ENCODE measurements at regions not wholly inside any gene's neighbourhood (a gene's known extent, or its start where the extent isn't known, plus 50 kb on each side); places are given as distances from the start of the nearest gene placed in this dataset.

DNA sequence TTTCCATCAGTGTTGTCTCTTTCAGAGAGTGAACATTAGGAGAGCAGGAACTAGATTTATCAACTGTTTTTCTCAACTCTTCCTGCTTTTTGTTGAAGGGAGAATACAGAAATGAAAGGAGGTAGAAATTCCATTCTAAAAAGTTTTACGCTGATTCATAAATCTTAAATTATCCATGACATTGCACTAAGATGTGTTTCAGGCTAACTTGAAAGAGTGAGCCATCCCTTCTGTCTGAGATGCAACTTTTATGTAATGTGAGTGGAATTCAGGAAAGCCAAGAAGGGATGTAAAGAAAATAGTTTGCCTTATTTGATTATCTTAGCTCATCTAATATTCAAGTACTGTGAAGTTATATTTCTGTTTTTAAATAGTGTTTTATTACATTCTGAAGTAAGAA lies 349.5 kb upstream of the RGS6 start:
- Mint-ChIP-seq H3K9me3 (no peaks in the 10 kb centered on the region), H3K27me3 (ENCODE audit: low read depth) (no peaks in the 10 kb centered on the region), H3K36me3 (ENCODE audit: low read depth) (no peaks in the 10 kb centered on the region), H3K4me3 (no peak overlapping the region), H3K27ac (peak overlapping the region; percentile 72 to 90 (median 87)), H3K4me1 (peaks cover 41% of the 10 kb centered on the region)
- no peak for TF ChIP-seq CTCF (IDR thresholded peaks at IDR 0.05; ENCODE audit: unreplicated experiment in 3 of 3)

DNA sequence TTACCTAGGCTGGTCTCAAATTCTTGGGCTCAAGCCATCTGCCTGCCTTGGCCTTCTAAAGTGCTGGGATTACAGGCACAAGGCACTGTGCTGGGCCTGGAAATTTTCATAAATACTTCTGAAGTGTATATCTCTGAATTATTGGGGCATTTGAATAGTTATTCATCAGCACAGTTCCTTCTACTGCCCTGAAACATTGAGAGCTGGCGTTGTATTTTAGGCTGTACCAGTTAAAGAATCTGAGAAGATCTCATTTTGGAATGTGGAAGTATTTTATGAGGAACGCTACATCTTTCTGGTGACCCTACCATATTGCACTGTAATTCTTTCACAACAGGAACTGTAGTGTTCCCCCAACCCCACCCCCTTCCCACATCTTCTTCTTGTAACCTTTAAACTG lies 349.0 kb upstream of the RGS6 start:
- Mint-ChIP-seq H3K36me3 (ENCODE audit: low read depth) (peaks cover 3% of the 10 kb centered on the region), H3K4me3 (no peak overlapping the region), H3K9me3 (no peaks in the 10 kb centered on the region), H3K27ac (peak overlapping the region; percentile 26 to 90 (median 50)), H3K4me1 (peaks cover 41% of the 10 kb centered on the region), H3K27me3 (ENCODE audit: low read depth) (no peaks in the 10 kb centered on the region)
- TF ChIP-seq CTCF (IDR thresholded peaks at IDR 0.05; ENCODE audit: unreplicated experiment in 3 of 3) = no peak

GRCh38 chr14:71583705-71584104 lies 348.5 kb upstream of the RGS6 start:
- Mint-ChIP-seq H3K27me3 (ENCODE audit: low read depth) (no peaks in the 10 kb centered on the region), H3K9me3 (no peaks in the 10 kb centered on the region)
- no peak for TF ChIP-seq CTCF (IDR thresholded peaks at IDR 0.05; ENCODE audit: unreplicated experiment in 3 of 3)

GRCh38 chr14:71585361-71585760 lies 346.9 kb upstream of the RGS6 start:
- Mint-ChIP-seq H3K4me3 (peak overlapping the region in 2 of 3 experiments; percentile 5 to 66), H3K36me3 (ENCODE audit: low read depth) (peaks cover 15% of the 10 kb centered on the region), H3K27me3 (ENCODE audit: low read depth) (no peaks in the 10 kb centered on the region), H3K4me1 (peaks cover 37% of the 10 kb centered on the region), H3K9me3 (no peaks in the 10 kb centered on the region), H3K27ac (peak overlapping the region in 1 of 3 experiments; percentile 85)
- no peak for TF ChIP-seq CTCF (IDR thresholded peaks at IDR 0.05; ENCODE audit: unreplicated experiment in 3 of 3)

More at GRCh38 chr14:71583705-71584104, 348.5 kb upstream of the RGS6 start:
- Mint-ChIP-seq H3K36me3 (ENCODE audit: low read depth) (peaks cover 9% of the 10 kb centered on the region), H3K4me3 (no peak overlapping the region), H3K27ac (peak overlapping the region in 2 of 3 experiments; percentile 50 to 90), H3K4me1 (peaks cover 41% of the 10 kb centered on the region)

DNA sequence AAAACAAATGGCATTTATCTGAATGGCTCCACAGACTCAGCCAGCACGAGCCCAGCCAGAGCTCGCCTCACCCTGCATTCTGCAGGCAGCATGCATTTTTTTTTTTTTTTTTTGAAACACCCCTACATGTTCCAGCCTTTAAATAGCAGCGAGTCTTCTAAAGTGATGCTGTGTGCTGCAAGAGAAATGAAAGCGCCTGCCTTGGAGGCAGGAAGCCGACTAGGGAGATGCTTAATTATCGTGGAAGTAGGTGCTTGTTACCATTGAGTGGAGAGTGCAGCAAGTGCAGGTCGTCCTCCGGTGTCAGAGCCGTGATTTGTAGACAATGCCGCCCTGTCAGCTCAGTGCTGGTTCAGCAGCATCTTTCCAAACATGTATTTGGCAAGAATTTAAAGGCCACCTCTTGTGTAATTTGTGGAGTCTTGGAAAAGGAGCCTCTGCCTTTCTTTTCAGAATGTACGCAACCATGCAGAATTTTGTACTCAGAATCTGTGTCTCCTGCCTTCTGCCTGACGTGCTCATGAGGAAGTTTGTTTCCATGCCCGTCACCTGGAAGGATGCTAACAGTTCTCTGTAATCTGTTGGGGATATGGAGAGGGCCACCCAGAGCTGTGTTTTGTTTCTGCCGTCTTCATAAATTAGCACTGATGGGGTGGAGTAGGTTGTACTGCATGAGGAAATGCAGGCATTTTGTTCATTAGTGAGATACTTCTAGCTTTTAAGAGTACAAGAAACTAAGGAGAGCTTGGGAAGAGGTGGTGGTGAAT lies 345.9 kb upstream of the RGS6 start:
- no peaks in the 10 kb centered on the region for H3K27me3 Mint-ChIP-seq (ENCODE audit: low read depth)
- H3K36me3 Mint-ChIP-seq (ENCODE audit: low read depth) = peaks cover 15% of the 10 kb centered on the region
- no peaks in the 10 kb centered on the region for H3K9me3 Mint-ChIP-seq
- peak overlapping the region in 2 of 3 experiments; percentile 54 to 72 for H3K4me3 Mint-ChIP-seq
- TF ChIP-seq CTCF (IDR thresholded peaks at IDR 0.05; ENCODE audit: unreplicated experiment in 3 of 3) = no peak
- H3K27ac Mint-ChIP-seq = peak overlapping the region; percentile 4 to 85 (median 64)
- H3K4me1 Mint-ChIP-seq = peaks cover 37% of the 10 kb centered on the region

DNA sequence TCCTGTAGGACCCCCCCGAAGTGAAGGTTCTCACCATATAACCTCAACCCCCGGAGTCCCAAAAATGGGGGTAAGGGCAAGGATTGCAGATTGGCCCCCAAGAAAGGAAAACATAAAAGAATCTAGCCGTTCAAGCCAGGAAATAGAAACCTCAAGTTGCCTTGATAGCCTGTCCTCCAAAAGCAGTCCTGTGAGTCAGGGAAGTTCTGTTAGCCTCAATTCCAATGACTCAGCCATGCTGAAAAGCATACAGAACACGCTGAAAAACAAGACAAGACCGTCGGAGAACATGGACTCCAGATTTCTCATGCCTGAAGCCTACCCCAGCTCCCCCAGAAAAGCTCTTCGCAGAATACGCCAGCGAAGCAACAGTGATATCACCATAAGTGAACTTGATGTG lies 344.2 kb upstream of the RGS6 start:
- no peak overlapping the region for H3K4me3 Mint-ChIP-seq
- no peaks in the 10 kb centered on the region for H3K9me3 Mint-ChIP-seq
- H3K27ac Mint-ChIP-seq = no peak overlapping the region
- H3K27me3 Mint-ChIP-seq (ENCODE audit: low read depth) = no peaks in the 10 kb centered on the region
- no peak for TF ChIP-seq CTCF (IDR thresholded peaks at IDR 0.05; ENCODE audit: unreplicated experiment in 3 of 3)
- H3K36me3 Mint-ChIP-seq (ENCODE audit: low read depth) = peaks cover 15% of the 10 kb centered on the region
- peaks cover 26% of the 10 kb centered on the region for H3K4me1 Mint-ChIP-seq
